Calu3 (cell line): ENCODE measurements at regions not wholly inside any gene's neighbourhood (a gene's known extent, or its start where the extent isn't known, plus 50 kb on each side); places are given as distances from the start of the nearest gene placed in this dataset.

Source experiments
- BruUV-seq: library from RNA; stranded (reverse); fragments of 400-500 nt; replicated peaks from 2 replicates; lab custom pipeline; 2021; lab: Mats Ljungman, UMichigan
- CTCF ChIA-PET: fragments of 300-600 bp; sonication (Branson Sonifier 250); formaldehyde crosslinking; loops from one replicate; lab custom pipeline; 2022; ENCODE audit warnings: antibody characterized with exemption; lab: Charles Lee
- DNase-seq: peaks from one replicate; pipeline ENCODE4 v3.0.0; 2022
- H3K27ac Mint-ChIP-seq: one replicate; pipeline ENCODE4 v1.8.0; 2022; ENCODE audit warnings: mixed read lengths; ENCODE audit not compliant: unreplicated experiment
- H3K27me3 Mint-ChIP-seq: one replicate; pipeline ENCODE4 v1.8.0; 2022; ENCODE audit warnings: mixed read lengths; ENCODE audit not compliant: unreplicated experiment
- H3K36me3 Mint-ChIP-seq: one replicate; pipeline ENCODE4 v1.8.0; 2022; ENCODE audit warnings: mild to moderate bottlenecking, moderate library complexity, mixed read lengths; ENCODE audit not compliant: insufficient read depth, unreplicated experiment
- H3K4me1 Mint-ChIP-seq: one replicate; pipeline ENCODE4 v1.8.0; 2022; ENCODE audit warnings: mild to moderate bottlenecking, low read depth, mixed read lengths; ENCODE audit not compliant: unreplicated experiment
- H3K4me3 Mint-ChIP-seq: one replicate; pipeline ENCODE4 v1.8.0; 2022; ENCODE audit warnings: mild to moderate bottlenecking, low read depth, moderate library complexity, mixed read lengths; ENCODE audit not compliant: unreplicated experiment
- H3K9me3 Mint-ChIP-seq: one replicate; pipeline ENCODE4 v1.8.0; 2022; ENCODE audit warnings: low read depth, mixed read lengths; ENCODE audit not compliant: unreplicated experiment
- intact Hi-C: fragments of 100-400 bp; cut with micrococcal nuclease; formaldehyde crosslinking; loops from one replicate; pipeline ENCODE4 v1.10.0; 2022; ENCODE audit not compliant: unreplicated experiment
- TF ChIP-seq, protein P1 (sequence below): fragments of 200-600 bp; IDR thresholded peaks from one replicate; pipeline ENCODE4 v1.8.0; 2022; ENCODE audit warnings: antibody characterized with exemption; ENCODE audit not compliant: unreplicated experiment

DNA sequence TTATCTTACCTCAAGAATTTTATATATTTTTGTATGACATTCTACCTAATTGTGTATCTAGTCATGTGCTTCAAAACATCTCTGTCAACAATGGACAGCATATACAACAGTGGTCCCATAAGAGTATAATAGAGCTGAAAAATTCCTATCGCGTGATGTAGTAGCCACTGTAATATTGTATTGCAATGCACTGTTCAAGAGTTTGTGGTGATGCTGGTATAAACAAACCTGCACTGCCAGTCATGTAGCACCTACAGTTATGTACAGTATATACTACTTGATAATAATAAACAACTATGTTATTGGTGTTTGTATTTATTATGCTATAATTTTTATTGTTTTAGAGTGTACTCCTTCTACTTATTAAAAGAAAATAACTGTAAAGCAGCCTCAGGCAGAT is 672.7 kb downstream of the CD109 start:
- Mint-ChIP-seq H3K4me1 (no peaks in the 10 kb centered on the region), H3K27ac (no peak overlapping the region), H3K36me3 (no peaks in the 10 kb centered on the region), H3K27me3 (no peaks in the 10 kb centered on the region), H3K4me3 (no peak overlapping the region), H3K9me3 (no peaks in the 10 kb centered on the region)
- TF ChIP-seq, protein P1, sequence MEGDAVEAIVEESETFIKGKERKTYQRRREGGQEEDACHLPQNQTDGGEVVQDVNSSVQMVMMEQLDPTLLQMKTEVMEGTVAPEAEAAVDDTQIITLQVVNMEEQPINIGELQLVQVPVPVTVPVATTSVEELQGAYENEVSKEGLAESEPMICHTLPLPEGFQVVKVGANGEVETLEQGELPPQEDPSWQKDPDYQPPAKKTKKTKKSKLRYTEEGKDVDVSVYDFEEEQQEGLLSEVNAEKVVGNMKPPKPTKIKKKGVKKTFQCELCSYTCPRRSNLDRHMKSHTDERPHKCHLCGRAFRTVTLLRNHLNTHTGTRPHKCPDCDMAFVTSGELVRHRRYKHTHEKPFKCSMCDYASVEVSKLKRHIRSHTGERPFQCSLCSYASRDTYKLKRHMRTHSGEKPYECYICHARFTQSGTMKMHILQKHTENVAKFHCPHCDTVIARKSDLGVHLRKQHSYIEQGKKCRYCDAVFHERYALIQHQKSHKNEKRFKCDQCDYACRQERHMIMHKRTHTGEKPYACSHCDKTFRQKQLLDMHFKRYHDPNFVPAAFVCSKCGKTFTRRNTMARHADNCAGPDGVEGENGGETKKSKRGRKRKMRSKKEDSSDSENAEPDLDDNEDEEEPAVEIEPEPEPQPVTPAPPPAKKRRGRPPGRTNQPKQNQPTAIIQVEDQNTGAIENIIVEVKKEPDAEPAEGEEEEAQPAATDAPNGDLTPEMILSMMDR: no peak
- no TSS peak for BruUV-seq
- no peak for DNase-seq
- intact Hi-C loops: no loop called here
- CTCF ChIA-PET: no interaction called here

DNA sequence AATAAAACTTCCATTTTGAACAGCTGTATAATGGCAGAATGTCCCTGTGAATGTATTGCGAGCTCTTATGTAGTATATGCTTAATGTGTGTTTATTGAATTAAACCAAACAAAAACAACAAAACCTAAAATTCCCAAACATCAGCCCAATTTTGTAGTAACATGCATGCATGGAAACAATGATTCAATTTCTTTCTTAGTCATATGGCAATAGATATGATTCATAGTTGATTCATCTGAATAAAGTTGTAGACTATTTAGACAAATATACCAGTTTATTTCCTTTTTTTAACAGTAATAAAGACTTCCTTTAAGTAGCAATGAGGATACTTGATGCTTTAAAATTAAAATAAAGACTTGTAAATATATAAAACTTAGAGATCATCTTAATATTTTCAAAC is 670.6 kb downstream of the CD109 start:
- no peak overlapping the region for H3K4me3 Mint-ChIP-seq
- DNase-seq: no peak
- H3K27me3 Mint-ChIP-seq: no peaks in the 10 kb centered on the region
- no peaks in the 10 kb centered on the region for H3K4me1 Mint-ChIP-seq
- BruUV-seq: no TSS peak
- intact Hi-C loops: no loop called here
- CTCF ChIA-PET: no interaction called here
- no peak overlapping the region for H3K27ac Mint-ChIP-seq
- H3K9me3 Mint-ChIP-seq: no peaks in the 10 kb centered on the region
- H3K36me3 Mint-ChIP-seq: no peaks in the 10 kb centered on the region
- TF ChIP-seq, protein P1: no peak

DNA sequence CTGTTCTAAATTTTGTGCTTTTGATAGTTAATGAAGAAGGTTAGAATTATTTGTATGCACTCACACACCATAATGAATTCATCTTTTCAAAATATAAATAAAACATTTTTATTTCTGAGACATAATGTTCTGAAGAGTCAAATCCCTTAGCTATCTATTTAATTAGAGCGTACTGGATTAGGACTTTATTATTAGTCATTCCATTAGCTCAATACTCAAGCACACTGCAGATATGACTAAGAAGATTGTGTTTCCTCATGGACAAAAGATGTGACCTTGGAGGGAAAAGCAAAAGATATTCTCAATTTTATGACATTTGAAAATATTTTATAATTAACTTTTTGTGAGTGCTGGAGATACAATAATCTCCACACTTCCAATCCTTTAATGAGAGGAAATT is 666.4 kb downstream of the CD109 start:
- Mint-ChIP-seq H3K27me3 (no peaks in the 10 kb centered on the region), H3K4me3 (no peak overlapping the region), H3K27ac (no peak overlapping the region), H3K9me3 (no peaks in the 10 kb centered on the region), H3K4me1 (no peaks in the 10 kb centered on the region), H3K36me3 (no peaks in the 10 kb centered on the region)
- BruUV-seq: no TSS peak
- DNase-seq: no peak
- TF ChIP-seq, protein P1: no peak
- CTCF ChIA-PET: interaction anchor here (0.9 kb wide), 1 partner anchor 271 kb away, joined by 3 read pairs; no protein-coding TSS in a partner anchor
- intact Hi-C loops: no loop called here

DNA sequence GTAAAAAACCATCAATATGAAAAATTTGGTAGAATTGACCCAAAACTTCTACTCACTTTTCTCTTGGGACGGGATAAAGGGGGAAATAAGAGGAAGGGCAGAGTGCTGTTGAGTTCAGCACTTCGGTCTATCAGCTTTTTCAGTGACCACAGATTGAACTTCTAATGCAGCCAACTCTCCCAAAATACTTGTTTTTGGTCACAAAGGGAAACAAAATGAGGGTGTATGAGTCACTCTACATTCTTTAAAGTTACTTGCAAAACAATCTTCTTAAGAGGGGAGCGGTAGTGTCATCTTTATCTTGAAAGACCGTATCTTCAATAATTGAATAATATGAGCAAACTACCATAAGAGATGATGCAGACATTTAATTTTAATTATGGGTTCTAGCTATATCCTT is 661.3 kb downstream of the CD109 start:
- no peak overlapping the region for H3K27ac Mint-ChIP-seq
- no peaks in the 10 kb centered on the region for H3K4me1 Mint-ChIP-seq
- no peak for DNase-seq
- CTCF ChIA-PET: no interaction called here
- H3K9me3 Mint-ChIP-seq: no peaks in the 10 kb centered on the region
- intact Hi-C loops: no loop called here
- no TSS peak for BruUV-seq
- TF ChIP-seq, protein P1: no peak
- H3K36me3 Mint-ChIP-seq: no peaks in the 10 kb centered on the region
- H3K4me3 Mint-ChIP-seq: no peak overlapping the region
- H3K27me3 Mint-ChIP-seq: no peaks in the 10 kb centered on the region
